Lower lobe of right lung (tissue), 2 donors: ENCODE measurements at regions not wholly inside any gene's neighbourhood (a gene's known extent, or its start where the extent isn't known, plus 50 kb on each side); places are given as distances from the start of the nearest gene placed in this dataset.

ENCODE experiments used
- ATAC-seq, 2 donors: fragments of 200-7000 bp; cut with Tn5 transposase; one replicate each; pipeline ENCODE4 v1.9.1; 2020 to 2022; ENCODE audit warnings: mild to moderate bottlenecking in 2 of 2, moderate library complexity in 2 of 2
- DNase-seq: peaks from one replicate; pipeline ENCODE4 v3.0.0-alpha.2; 2020
- H3K27ac ChIP-seq: fragments of 200-600 bp; one replicate; pipeline ENCODE4 v1.8.0; 2022
- H3K27me3 ChIP-seq: fragments of 200-600 bp; one replicate; pipeline ENCODE4 v1.8.0; 2022; ENCODE audit warnings: low read depth
- H3K36me3 ChIP-seq: fragments of 200-600 bp; one replicate; pipeline ENCODE4 v1.8.0; 2022; ENCODE audit warnings: mild to moderate bottlenecking
- H3K4me1 ChIP-seq: fragments of 200-600 bp; one replicate; pipeline ENCODE4 v1.8.0; 2022
- H3K4me3 ChIP-seq: fragments of 200-600 bp; one replicate; pipeline ENCODE4 v1.8.0; 2022; ENCODE audit warnings: mild to moderate bottlenecking
- H3K9me3 ChIP-seq: fragments of 200-600 bp; one replicate; pipeline ENCODE4 v1.8.0; 2022
- intact Hi-C: fragments of 100-400 bp; cut with DNase I; formaldehyde crosslinking; loops from one replicate; pipeline ENCODE4 v1.11.0; 2022
- TF ChIP-seq, protein P1 (sequence below): fragments of 200-600 bp; IDR thresholded peaks from one replicate; pipeline ENCODE4 v1.8.0; 2022; ENCODE audit warnings: antibody characterized with exemption, mild to moderate bottlenecking
- donor health status: DM: no; HTN: yes; CAD: no; lungs with severe emphysema.

- H3K36me3 ChIP-seq = no peaks in the 10 kb centered on the region
- H3K4me3 ChIP-seq = no peak overlapping the region
- TF ChIP-seq, protein P1, sequence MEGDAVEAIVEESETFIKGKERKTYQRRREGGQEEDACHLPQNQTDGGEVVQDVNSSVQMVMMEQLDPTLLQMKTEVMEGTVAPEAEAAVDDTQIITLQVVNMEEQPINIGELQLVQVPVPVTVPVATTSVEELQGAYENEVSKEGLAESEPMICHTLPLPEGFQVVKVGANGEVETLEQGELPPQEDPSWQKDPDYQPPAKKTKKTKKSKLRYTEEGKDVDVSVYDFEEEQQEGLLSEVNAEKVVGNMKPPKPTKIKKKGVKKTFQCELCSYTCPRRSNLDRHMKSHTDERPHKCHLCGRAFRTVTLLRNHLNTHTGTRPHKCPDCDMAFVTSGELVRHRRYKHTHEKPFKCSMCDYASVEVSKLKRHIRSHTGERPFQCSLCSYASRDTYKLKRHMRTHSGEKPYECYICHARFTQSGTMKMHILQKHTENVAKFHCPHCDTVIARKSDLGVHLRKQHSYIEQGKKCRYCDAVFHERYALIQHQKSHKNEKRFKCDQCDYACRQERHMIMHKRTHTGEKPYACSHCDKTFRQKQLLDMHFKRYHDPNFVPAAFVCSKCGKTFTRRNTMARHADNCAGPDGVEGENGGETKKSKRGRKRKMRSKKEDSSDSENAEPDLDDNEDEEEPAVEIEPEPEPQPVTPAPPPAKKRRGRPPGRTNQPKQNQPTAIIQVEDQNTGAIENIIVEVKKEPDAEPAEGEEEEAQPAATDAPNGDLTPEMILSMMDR = no peak
- H3K27me3 ChIP-seq = peaks cover 4% of the 10 kb centered on the region
- no peaks in the 10 kb centered on the region for H3K9me3 ChIP-seq
- no peak overlapping the region for H3K27ac ChIP-seq
- no peaks in the 10 kb centered on the region for H3K4me1 ChIP-seq
- intact Hi-C loops = no loop called here
- ATAC-seq (no peak), DNase-seq (no peak)
Measured at GRCh38 chr12:13373131-13373530, 176.6 kb downstream of the EMP1 start.

- H3K9me3 ChIP-seq = no peaks in the 10 kb centered on the region
- peaks cover 4% of the 10 kb centered on the region for H3K27me3 ChIP-seq
Measured at GRCh38 chr12:13372386-13372785, 175.9 kb downstream of the EMP1 start.

GRCh38 chr12:13371797-13372196, 175.3 kb downstream of the EMP1 start:
- H3K4me1 ChIP-seq = no peaks in the 10 kb centered on the region
- no peak overlapping the region for H3K4me3 ChIP-seq
- intact Hi-C loops = no loop called here
- ATAC-seq (no peak), DNase-seq (no peak)
- H3K9me3 ChIP-seq = no peaks in the 10 kb centered on the region
- H3K36me3 ChIP-seq = no peaks in the 10 kb centered on the region
- TF ChIP-seq, protein P1 = no peak
- no peak overlapping the region for H3K27ac ChIP-seq
- peaks cover 4% of the 10 kb centered on the region for H3K27me3 ChIP-seq

More at GRCh38 chr12:13372386-13372785, 175.9 kb downstream of the EMP1 start:
- intact Hi-C loops = no loop called here
- no peaks in the 10 kb centered on the region for H3K36me3 ChIP-seq
- H3K4me1 ChIP-seq = no peaks in the 10 kb centered on the region
- DNase-seq (no peak), ATAC-seq (no peak)
- TF ChIP-seq, protein P1 = no peak
- H3K27ac ChIP-seq = no peak overlapping the region
- no peak overlapping the region for H3K4me3 ChIP-seq

DNA sequence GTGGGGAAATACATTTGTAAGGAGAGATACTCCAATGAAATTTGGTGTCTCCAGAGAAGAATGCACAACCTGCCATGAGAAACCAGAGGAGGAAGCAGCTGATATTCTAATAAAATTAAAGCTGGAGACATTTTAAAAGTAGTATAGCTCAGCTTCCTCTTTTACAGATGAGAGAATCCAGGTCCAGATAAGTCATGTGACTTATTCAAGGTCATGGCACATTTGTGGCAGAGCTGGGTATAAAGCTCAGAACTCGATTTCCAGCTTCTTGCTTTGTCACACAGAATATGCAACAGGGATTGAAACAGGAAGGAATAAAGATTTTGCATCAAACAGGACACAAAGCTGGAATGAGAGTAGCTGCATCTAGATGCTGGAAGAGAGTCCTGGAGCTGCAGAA, 174.8 kb downstream of the EMP1 start:
- intact Hi-C loops = no loop called here
- peaks cover 4% of the 10 kb centered on the region for H3K27me3 ChIP-seq
- H3K4me3 ChIP-seq = no peak overlapping the region
- H3K9me3 ChIP-seq = no peaks in the 10 kb centered on the region
- ATAC-seq (no peak), DNase-seq (no peak)
- TF ChIP-seq, protein P1 = no peak
- no peaks in the 10 kb centered on the region for H3K4me1 ChIP-seq
- H3K27ac ChIP-seq = no peak overlapping the region
- H3K36me3 ChIP-seq = no peaks in the 10 kb centered on the region

GRCh38 chr12:13369474-13370056, 173.0 kb downstream of the EMP1 start:
- H3K36me3 ChIP-seq = no peaks in the 10 kb centered on the region
- no peak for DNase-seq
- H3K27me3 ChIP-seq = peaks cover 4% of the 10 kb centered on the region
- intact Hi-C loops = loop anchor here (10.0 kb wide), 1 partner anchor 165 kb away; no protein-coding TSS in a partner anchor
- ATAC-seq = no peak
- TF ChIP-seq, protein P1 = no peak
- no peaks in the 10 kb centered on the region for H3K9me3 ChIP-seq
- no peak overlapping the region for H3K27ac ChIP-seq
- H3K4me1 ChIP-seq = no peaks in the 10 kb centered on the region
- H3K4me3 ChIP-seq = no peak overlapping the region
